ENCODE measurements at regions not wholly inside any gene's neighbourhood (a gene's known extent, or its start where the extent isn't known, plus 50 kb on each side); places are given as distances from the start of the nearest gene placed in this dataset.
A peak's percentile ranks its signal among the peaks of the same experiment; 100 is the strongest.

DNA sequence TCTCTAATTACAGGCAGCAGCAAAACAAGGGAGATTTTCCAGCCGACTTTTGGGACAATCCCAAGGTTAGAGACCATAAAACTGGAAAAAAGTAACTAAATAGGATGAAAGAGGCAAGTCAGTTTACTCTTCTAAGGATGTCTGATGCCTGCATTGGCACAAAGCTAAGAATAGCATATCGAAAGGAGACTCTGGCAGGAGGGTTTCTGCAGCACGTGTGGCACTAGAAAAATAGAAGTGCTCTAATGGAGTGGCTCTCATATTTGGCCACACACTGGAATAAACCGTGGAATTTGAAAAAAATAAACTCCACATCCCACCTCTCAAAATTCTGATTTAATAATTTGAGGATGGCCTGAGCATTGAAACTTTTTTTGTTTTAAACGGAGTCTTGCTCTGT lies 77.2 kb upstream of the ARSJ start:
- Mint-ChIP-seq H3K4me1 (no peaks in the 10 kb centered on the region), H3K4me3 (no peak overlapping the region)
- TF ChIP-seq, protein P1, sequence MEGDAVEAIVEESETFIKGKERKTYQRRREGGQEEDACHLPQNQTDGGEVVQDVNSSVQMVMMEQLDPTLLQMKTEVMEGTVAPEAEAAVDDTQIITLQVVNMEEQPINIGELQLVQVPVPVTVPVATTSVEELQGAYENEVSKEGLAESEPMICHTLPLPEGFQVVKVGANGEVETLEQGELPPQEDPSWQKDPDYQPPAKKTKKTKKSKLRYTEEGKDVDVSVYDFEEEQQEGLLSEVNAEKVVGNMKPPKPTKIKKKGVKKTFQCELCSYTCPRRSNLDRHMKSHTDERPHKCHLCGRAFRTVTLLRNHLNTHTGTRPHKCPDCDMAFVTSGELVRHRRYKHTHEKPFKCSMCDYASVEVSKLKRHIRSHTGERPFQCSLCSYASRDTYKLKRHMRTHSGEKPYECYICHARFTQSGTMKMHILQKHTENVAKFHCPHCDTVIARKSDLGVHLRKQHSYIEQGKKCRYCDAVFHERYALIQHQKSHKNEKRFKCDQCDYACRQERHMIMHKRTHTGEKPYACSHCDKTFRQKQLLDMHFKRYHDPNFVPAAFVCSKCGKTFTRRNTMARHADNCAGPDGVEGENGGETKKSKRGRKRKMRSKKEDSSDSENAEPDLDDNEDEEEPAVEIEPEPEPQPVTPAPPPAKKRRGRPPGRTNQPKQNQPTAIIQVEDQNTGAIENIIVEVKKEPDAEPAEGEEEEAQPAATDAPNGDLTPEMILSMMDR (IDR thresholded peaks at IDR 0.05; ENCODE audit: unreplicated experiment in 3 of 3) = no peak

GRCh38 chr4:114057746-114058145 lies 78.3 kb upstream of the ARSJ start:
- Mint-ChIP-seq H3K9me3 (peaks cover 27% of the 10 kb centered on the region), H3K4me1 (no peaks in the 10 kb centered on the region), H3K4me3 (no peak overlapping the region), H3K27me3 (ENCODE audit: low read depth) (no peaks in the 10 kb centered on the region), H3K27ac (no peak overlapping the region), H3K36me3 (ENCODE audit: low read depth) (no peaks in the 10 kb centered on the region)
- TF ChIP-seq, protein P1 (IDR thresholded peaks at IDR 0.05; ENCODE audit: unreplicated experiment in 3 of 3) = no peak

More for the DNA sequence above, 77.2 kb upstream of the ARSJ start:
- Mint-ChIP-seq H3K9me3 (peaks cover 27% of the 10 kb centered on the region), H3K27me3 (ENCODE audit: low read depth) (no peaks in the 10 kb centered on the region), H3K36me3 (ENCODE audit: low read depth) (no peaks in the 10 kb centered on the region), H3K27ac (no peak overlapping the region)

DNA sequence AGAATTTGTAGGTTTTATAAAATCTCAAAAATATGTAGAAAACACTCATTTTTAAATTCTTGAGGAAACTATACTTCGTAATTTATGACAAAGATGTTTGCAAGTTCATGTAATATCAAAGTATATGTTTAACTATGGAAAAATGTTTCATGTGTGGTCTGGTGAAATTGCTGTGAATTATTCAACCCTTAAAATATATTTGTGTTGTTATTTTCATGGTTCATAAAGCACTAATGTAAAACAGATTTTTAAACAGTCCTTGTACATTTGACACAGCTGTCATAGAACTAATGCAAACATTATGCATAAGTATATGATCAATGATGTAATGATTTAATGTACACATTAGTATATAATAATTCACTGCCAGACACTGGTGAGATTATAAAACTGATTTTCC lies 83.1 kb upstream of the ARSJ start:
- Mint-ChIP-seq H3K27ac (no peak overlapping the region), H3K9me3 (peaks cover 5% of the 10 kb centered on the region), H3K36me3 (ENCODE audit: low read depth) (no peaks in the 10 kb centered on the region), H3K27me3 (ENCODE audit: low read depth) (no peaks in the 10 kb centered on the region), H3K4me1 (no peaks in the 10 kb centered on the region), H3K4me3 (no peak overlapping the region)
- TF ChIP-seq, protein P1 (IDR thresholded peaks at IDR 0.05; ENCODE audit: unreplicated experiment in 3 of 3) = no peak

DNA sequence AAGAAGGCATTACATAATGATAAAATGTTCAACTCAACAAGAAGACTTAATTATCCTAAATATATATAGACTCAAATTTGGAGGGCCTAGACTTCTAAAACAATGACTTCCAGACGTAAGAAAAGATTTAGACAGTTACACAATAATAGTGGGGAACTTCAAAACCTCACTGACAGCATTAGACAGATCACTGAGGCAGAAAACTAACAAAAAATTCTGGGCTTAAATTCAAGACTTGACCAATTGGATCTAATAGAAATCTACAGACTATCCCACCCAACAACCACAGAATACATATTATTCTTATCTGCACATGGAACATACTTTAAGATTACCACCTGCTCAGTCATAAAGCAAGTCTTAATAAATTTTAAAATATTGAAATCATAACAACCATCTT lies 93.3 kb upstream of the ARSJ start:
- H3K27ac Mint-ChIP-seq = no peak overlapping the region
- TF ChIP-seq, protein P1 (IDR thresholded peaks at IDR 0.05; ENCODE audit: unreplicated experiment in 3 of 3) = no peak
- H3K27me3 Mint-ChIP-seq (ENCODE audit: low read depth) = no peaks in the 10 kb centered on the region
- peaks cover 31% of the 10 kb centered on the region for H3K9me3 Mint-ChIP-seq
- no peaks in the 10 kb centered on the region for H3K36me3 Mint-ChIP-seq (ENCODE audit: low read depth)
- peaks cover 5% of the 10 kb centered on the region for H3K4me1 Mint-ChIP-seq
- H3K4me3 Mint-ChIP-seq = no peak overlapping the region

DNA sequence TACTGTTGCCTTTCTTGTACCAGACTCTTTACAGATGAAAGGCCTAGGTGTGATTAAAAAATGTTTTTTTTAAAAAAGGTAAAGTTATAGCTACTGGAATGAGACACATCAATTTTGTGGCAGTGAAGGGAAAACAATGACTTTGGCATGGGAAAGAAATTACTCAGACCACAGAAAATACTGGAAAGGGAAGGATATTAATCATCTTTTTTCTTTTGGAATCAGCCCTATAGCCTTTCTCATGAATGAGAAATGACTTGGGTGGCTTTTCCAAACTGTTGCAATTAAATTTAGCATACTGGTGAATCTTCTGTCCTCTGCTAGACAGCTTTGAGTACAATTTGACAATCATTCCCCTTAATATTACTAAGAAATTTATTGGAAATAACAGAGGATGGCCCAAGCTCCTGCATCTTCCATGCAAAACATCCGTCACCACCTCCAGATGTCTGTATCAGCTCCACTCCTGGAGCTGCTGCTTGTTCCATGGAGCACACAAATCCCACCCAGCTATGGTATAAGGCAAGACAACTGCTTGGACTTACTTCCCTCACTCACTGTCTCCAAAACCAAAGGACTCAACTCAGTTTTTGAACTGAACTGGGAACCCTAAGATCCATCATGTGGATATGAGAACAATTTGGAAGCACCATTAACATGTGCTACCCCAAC lies 97.6 kb upstream of the ARSJ start:
- Mint-ChIP-seq H3K4me1 (peaks cover 9% of the 10 kb centered on the region), H3K4me3 (no peak overlapping the region), H3K9me3 (peaks cover 17% of the 10 kb centered on the region), H3K27me3 (ENCODE audit: low read depth) (no peaks in the 10 kb centered on the region), H3K27ac (peak overlapping the region in 2 of 3 experiments; percentile 1 to 34), H3K36me3 (ENCODE audit: low read depth) (no peaks in the 10 kb centered on the region)
- TF ChIP-seq, protein P1 (IDR thresholded peaks at IDR 0.05; ENCODE audit: unreplicated experiment in 3 of 3) = no peak

GRCh38 chr4:114077610-114078009 lies 98.2 kb upstream of the ARSJ start:
- TF ChIP-seq, protein P1 (IDR thresholded peaks at IDR 0.05; ENCODE audit: unreplicated experiment in 3 of 3) = no peak
- Mint-ChIP-seq H3K27me3 (ENCODE audit: low read depth) (no peaks in the 10 kb centered on the region), H3K27ac (peak overlapping the region in 2 of 3 experiments; percentile 1 to 34), H3K9me3 (peaks cover 15% of the 10 kb centered on the region), H3K4me3 (no peak overlapping the region), H3K4me1 (peaks cover 9% of the 10 kb centered on the region), H3K36me3 (ENCODE audit: low read depth) (no peaks in the 10 kb centered on the region)
